Activated B cell treated with CpG ODN at 0.5 μM for 24 hours (primary cell): ENCODE measurements at regions not wholly inside any gene's neighbourhood (a gene's known extent, or its start where the extent isn't known, plus 50 kb on each side); places are given as distances from the start of the nearest gene placed in this dataset.

ENCODE experiments used
- ATAC-seq: fragments of 200-7000 bp; cut with Tn5 transposase; one replicate; pipeline ENCODE4 v1.10.0; 2021; ENCODE audit warnings: low read depth, mild to moderate bottlenecking, moderate library complexity
- CTCF ChIA-PET: fragments of 350-600 bp; sonication (Branson Sonifier 250); formaldehyde crosslinking; loops from one replicate; lab custom pipeline; 2021; ENCODE audit warnings: antibody characterized with exemption; lab: Charles Lee
- POLR2A ChIA-PET: fragments of 350-600 bp; sonication (Branson Sonifier 250); formaldehyde crosslinking; loops from one replicate; lab custom pipeline; 2021; ENCODE audit warnings: antibody characterized with exemption; lab: Charles Lee
- DNase-seq: peaks from one replicate; pipeline ENCODE4 v3.0.0; 2022
- H3K27ac Mint-ChIP-seq: one replicate; pipeline ENCODE4 v1.8.0; 2020; ENCODE audit warnings: mixed read lengths
- H3K27me3 Mint-ChIP-seq: one replicate; pipeline ENCODE4 v1.8.0; 2021; ENCODE audit warnings: mixed read lengths
- H3K36me3 Mint-ChIP-seq: one replicate; pipeline ENCODE4 v1.8.0; 2021; ENCODE audit warnings: low read depth, mixed read lengths
- H3K4me1 Mint-ChIP-seq: one replicate; pipeline ENCODE4 v1.8.0; 2021; ENCODE audit warnings: mixed read lengths
- H3K4me3 Mint-ChIP-seq: one replicate; pipeline ENCODE4 v1.8.0; 2020; ENCODE audit warnings: mild to moderate bottlenecking, mixed read lengths
- H3K9me3 Mint-ChIP-seq: one replicate; pipeline ENCODE4 v1.8.0; 2020; ENCODE audit warnings: mixed read lengths
- intact Hi-C: fragments of 100-400 bp; cut with micrococcal nuclease; formaldehyde crosslinking; loops from one replicate; pipeline ENCODE4 v1.15.1; 2024
- TF ChIP-seq, protein P1 (sequence below): fragments of 200-600 bp; IDR thresholded peaks from one replicate; pipeline ENCODE4 v1.8.0; 2022; ENCODE audit warnings: antibody characterized with exemption, mild to moderate bottlenecking

DNA sequence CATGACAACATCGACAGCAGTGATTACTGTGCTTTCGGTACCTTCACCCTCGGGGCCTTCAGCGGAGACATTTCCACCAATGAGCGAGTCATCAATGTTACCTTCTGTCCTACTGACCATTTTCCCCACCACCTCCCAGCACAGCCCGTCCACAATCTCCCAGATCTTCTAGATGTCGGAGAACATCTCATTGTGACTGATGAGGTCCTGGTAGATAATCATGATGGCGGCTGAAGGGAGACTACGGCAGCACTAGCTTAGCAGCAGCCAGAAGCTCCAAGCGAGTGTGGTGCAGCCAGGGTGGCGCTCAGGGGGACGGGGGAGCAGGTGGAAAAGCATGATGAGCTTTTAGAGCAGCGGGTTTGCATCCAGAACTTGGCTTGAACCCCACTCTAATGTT is 379.0 kb downstream of the TLR4 start:
- no peak overlapping the region for H3K4me3 Mint-ChIP-seq
- TF ChIP-seq, protein P1, sequence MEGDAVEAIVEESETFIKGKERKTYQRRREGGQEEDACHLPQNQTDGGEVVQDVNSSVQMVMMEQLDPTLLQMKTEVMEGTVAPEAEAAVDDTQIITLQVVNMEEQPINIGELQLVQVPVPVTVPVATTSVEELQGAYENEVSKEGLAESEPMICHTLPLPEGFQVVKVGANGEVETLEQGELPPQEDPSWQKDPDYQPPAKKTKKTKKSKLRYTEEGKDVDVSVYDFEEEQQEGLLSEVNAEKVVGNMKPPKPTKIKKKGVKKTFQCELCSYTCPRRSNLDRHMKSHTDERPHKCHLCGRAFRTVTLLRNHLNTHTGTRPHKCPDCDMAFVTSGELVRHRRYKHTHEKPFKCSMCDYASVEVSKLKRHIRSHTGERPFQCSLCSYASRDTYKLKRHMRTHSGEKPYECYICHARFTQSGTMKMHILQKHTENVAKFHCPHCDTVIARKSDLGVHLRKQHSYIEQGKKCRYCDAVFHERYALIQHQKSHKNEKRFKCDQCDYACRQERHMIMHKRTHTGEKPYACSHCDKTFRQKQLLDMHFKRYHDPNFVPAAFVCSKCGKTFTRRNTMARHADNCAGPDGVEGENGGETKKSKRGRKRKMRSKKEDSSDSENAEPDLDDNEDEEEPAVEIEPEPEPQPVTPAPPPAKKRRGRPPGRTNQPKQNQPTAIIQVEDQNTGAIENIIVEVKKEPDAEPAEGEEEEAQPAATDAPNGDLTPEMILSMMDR = no peak
- ChIA-PET CTCF (no interaction called here), POLR2A (no interaction called here)
- intact Hi-C loops = no loop called here
- no peaks in the 10 kb centered on the region for H3K36me3 Mint-ChIP-seq
- no peak for DNase-seq
- ATAC-seq = no peak
- no peaks in the 10 kb centered on the region for H3K4me1 Mint-ChIP-seq
- no peaks in the 10 kb centered on the region for H3K27me3 Mint-ChIP-seq
- no peaks in the 10 kb centered on the region for H3K9me3 Mint-ChIP-seq
- no peak overlapping the region for H3K27ac Mint-ChIP-seq

DNA sequence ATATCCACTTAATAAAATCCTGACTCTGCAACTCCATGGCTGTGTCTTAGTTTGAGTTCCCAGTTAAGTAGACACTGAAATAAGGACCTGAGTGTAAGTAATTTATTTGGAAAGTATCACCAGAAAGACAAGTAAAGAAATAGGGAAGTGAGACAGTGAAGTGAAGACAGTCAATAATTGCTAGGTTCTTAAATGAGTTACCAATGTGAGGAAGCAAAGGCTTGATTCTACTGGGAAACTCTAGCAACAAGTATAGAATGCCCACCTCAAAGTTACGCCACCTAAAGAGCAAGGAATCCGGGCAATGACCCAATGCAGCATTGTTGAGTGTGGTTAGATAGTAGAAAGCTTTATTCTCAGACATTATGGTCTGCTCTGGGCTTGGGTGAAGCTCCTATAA is 383.9 kb downstream of the TLR4 start:
- no peak overlapping the region for H3K4me3 Mint-ChIP-seq
- ATAC-seq (no peak), DNase-seq (no peak)
- intact Hi-C loops = no loop called here
- H3K27ac Mint-ChIP-seq = no peak overlapping the region
- H3K4me1 Mint-ChIP-seq = no peaks in the 10 kb centered on the region
- TF ChIP-seq, protein P1 = no peak
- H3K27me3 Mint-ChIP-seq = no peaks in the 10 kb centered on the region
- ChIA-PET POLR2A (no interaction called here), CTCF (no interaction called here)
- no peaks in the 10 kb centered on the region for H3K36me3 Mint-ChIP-seq
- H3K9me3 Mint-ChIP-seq = no peaks in the 10 kb centered on the region

DNA sequence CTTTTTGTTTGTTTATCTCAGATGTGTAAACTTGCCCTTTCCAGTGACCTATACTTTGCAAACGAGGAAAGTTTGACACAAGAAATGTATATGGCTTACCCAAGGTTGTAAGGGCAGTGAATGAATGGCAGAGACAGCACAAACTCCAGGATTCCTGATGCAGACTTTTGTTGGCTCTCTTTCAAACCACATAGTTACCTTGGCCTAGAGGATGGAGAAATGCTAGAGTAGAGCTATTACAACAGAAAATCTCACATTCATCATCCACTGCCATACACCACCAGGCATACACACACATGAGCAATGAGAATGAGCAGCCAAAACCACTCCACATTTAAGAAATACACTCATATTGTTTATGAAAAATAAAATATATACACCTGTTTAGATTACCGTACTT is 387.0 kb downstream of the TLR4 start:
- POLR2A ChIA-PET = no interaction called here

DNA sequence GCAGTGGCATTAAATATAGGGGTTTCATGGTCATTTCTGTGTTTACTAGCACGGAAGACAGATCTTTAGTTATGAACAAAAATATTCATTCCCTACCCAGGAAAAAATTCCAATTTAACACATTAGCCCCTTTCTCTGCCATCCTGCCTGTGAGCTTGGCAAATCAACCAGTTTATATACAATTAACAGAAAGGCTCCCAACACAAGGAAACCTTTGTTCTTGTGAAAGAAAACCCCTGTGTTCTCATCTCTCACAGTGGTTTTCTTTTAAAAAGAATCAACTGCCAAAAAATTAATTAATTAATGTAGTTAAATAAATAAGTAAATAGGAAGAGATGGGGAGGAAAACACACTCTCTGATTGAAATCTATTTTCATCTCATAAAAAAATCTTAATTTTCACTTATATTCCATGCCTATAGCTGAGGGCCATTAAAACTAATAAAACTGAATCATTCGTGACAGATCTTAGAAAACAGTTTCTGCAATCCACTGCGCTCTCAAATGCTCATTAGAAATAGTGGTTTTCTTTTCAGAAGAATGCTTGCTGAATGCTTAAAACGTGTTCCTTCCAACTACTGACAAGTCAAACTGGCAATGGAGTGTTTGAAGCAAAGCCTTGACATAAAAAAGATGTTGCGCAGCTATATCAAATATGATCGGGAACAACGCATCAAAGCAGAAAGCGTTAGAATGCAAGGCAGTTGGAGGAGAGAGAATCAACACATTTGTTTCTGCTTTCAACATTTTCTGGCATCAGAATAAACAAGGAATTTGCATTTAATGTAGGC is 387.7 kb downstream of the TLR4 start:
- DNase-seq (no peak), ATAC-seq (no peak)
- ChIA-PET CTCF (no interaction called here), POLR2A (no interaction called here)
- TF ChIP-seq, protein P1 = no peak
- Mint-ChIP-seq H3K27ac (no peak overlapping the region), H3K4me3 (no peak overlapping the region), H3K36me3 (no peaks in the 10 kb centered on the region), H3K27me3 (no peaks in the 10 kb centered on the region), H3K9me3 (no peaks in the 10 kb centered on the region), H3K4me1 (no peaks in the 10 kb centered on the region)
- intact Hi-C loops = no loop called here

More for the DNA sequence above, 387.0 kb downstream of the TLR4 start:
- H3K36me3 Mint-ChIP-seq = no peaks in the 10 kb centered on the region
- no peaks in the 10 kb centered on the region for H3K9me3 Mint-ChIP-seq
- intact Hi-C loops = no loop called here
- CTCF ChIA-PET = no interaction called here
- no peaks in the 10 kb centered on the region for H3K4me1 Mint-ChIP-seq
- ATAC-seq (no peak), DNase-seq (no peak)
- H3K4me3 Mint-ChIP-seq = no peak overlapping the region
- H3K27me3 Mint-ChIP-seq = no peaks in the 10 kb centered on the region
- no peak overlapping the region for H3K27ac Mint-ChIP-seq
- TF ChIP-seq, protein P1 = no peak

DNA sequence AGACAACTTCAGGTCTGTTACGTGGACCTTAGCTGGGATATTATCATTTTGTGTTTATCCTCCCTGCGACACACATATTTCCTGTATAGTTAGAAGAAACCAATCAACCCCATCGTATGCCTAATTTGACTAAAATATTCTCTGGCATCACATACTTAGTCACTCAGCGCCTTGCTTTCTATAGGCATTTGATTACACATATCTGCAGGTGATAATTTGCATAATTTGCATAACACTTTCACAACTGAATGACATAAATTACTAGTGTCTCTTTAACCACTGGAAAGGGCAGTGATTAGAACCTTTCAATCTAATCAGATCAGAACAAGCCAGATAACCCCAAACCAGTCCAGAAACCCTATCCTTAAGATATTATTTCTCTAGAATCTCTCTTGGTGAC is 390.2 kb downstream of the TLR4 start:
- no peaks in the 10 kb centered on the region for H3K36me3 Mint-ChIP-seq
- no peak overlapping the region for H3K27ac Mint-ChIP-seq
- no peak overlapping the region for H3K4me3 Mint-ChIP-seq
- TF ChIP-seq, protein P1 = no peak
- H3K9me3 Mint-ChIP-seq = no peaks in the 10 kb centered on the region
- H3K4me1 Mint-ChIP-seq = no peaks in the 10 kb centered on the region
- no peak for ATAC-seq
- H3K27me3 Mint-ChIP-seq = no peaks in the 10 kb centered on the region
- intact Hi-C loops = no loop called here
- ChIA-PET POLR2A (no interaction called here), CTCF (no interaction called here)
- DNase-seq = no peak
